ENCODE measurements at regions not wholly inside any gene's neighbourhood (a gene's known extent, or its start where the extent isn't known, plus 50 kb on each side); places are given as distances from the start of the nearest gene placed in this dataset.

DNA sequence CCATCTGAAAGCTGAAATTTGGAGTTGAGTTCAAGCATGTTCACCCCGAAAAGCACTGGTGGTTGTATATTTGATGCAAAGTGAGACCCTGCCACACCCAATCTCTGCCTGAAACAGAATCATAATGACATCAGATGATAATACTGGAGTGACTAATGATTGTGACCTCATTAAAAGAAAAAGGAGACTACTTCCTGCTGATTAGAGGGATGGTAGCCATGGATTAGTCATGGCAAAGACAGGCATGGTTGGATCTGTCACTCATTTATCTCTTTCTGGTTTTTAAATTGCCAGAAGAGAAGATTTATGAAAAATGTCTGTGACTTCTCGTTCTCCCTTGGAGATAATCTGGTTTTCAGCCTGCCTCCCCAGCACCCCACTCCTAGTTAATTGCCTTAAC is 101.2 kb downstream of the BAMBI start:
- intact Hi-C loops (cut with DNase I) = no loop called here

DNA sequence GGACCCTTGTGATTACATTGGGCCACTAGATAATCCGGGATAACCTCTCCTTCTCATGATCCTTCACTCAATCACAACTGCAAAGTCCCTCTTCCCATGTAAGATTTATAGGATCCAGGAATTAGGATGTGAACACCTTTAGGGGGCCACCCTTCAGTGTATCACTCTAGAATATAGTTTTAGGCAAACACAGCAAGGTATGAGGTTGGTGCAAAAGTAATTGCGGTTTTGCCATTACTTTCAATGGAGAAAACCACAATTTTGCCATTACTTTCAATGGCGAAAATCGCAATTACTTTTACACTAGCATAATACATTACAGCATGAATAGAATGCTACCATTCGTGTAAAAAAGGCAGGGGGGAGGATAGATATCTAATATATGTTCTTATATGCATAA is 104.0 kb downstream of the BAMBI start:
- intact Hi-C loops (cut with DNase I) = no loop called here
- DNase-seq (ENCODE audit: low spot score) = no peak

More for the DNA sequence above, 101.2 kb downstream of the BAMBI start:
- no peak for DNase-seq (ENCODE audit: low spot score)

DNA sequence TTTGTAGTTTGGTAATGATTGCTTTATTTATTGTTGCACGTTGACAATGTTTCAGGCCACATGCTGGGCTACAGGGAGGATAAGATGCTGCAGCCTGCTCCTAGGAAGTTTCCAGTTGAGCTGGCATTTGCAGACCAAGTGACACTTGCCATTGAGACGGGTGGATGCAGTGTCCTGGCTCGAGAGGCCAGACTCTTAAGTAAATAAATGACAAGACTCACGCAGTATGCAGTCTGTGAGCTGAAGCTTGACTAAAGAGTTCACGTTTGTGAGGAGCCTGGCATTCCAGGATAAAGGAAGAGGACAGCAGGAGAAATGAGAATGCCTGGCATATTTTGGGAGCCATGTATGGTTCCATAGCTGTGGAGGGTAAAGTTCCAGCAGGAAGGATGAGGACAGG is 105.8 kb downstream of the BAMBI start:
- intact Hi-C loops (cut with DNase I) = no loop called here

GRCh38 chr10:28785018-28785417 is 107.7 kb downstream of the BAMBI start:
- no peak for DNase-seq (ENCODE audit: low spot score)
- intact Hi-C loops (cut with DNase I) = no loop called here

More for the DNA sequence above, 105.8 kb downstream of the BAMBI start:
- no peak for DNase-seq (ENCODE audit: low spot score)

DNA sequence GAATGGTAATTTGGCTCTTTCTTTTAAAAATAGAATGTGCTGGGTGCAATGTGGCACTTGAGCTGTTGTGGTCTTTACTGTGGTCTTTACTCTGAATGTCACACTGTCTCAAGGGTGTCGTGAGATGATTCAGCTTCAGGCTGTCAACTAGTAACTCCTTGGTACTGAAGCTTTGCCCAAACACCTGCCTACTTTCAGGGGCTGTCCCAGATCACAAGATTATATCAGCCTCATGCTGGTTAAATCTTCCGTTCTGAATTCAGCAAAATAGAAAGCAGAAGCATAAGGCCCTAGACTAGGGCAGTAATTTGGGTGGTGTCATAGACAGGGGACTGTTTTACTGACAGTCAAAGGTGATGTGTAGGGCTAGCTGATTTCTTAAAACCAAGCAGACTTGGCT is 110.9 kb downstream of the BAMBI start:
- intact Hi-C loops (cut with DNase I) = no loop called here
- no peak for DNase-seq (ENCODE audit: low spot score)

GRCh38 chr10:28788762-28789161 is 111.4 kb downstream of the BAMBI start:
- no peak for DNase-seq (ENCODE audit: low spot score)
- intact Hi-C loops (cut with DNase I) = no loop called here

DNA sequence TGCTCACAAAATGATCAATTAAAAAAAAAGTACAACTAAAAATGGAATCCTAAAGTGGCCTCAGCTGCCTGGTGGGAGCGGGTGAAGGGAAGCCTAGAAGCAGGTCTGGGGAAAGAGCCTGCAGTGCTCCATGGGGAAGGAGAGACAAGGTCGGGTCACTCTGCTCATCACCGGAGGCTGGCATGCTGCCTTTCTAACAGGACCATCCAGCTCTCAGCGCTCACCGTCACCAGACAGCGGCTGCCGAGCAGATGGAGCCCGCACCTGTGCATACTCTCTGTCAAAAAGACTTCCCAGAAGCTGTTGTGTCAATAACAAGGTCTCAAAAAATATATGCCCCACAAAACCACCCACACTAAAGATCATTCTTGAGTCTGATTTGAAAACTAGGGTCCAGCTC is 112.8 kb downstream of the BAMBI start:
- no peak for DNase-seq (ENCODE audit: low spot score)
- intact Hi-C loops (cut with DNase I) = no loop called here

GRCh38 chr10:28793482-28793881 is 116.2 kb downstream of the BAMBI start:
- intact Hi-C loops (cut with DNase I) = no loop called here
- no peak for DNase-seq (ENCODE audit: low spot score)

DNA sequence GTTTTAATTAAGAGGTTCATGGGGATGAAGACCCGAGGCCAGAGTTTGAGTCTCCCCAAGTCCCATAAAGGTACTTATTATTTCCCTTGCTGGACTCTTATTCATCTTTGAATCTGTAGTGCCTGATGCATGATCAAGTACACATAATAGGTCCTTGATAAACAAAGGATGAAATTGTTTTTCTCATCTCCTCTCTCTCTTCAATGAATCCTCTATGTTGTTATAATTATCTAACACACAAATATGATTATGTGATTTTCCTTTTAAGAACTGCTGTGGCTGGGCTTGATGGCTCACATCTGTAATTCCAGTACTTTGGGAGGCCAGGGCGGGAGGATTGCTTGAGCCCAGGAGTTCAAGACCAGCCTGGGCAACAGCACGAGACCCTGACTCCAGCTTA is 117.7 kb downstream of the BAMBI start:
- no peak for DNase-seq (ENCODE audit: low spot score)
- intact Hi-C loops (cut with DNase I) = loop anchor here (5.0 kb wide), 2 partner anchors 42 to 118 kb away; partner anchors contain the start of gene BAMBI

DNA sequence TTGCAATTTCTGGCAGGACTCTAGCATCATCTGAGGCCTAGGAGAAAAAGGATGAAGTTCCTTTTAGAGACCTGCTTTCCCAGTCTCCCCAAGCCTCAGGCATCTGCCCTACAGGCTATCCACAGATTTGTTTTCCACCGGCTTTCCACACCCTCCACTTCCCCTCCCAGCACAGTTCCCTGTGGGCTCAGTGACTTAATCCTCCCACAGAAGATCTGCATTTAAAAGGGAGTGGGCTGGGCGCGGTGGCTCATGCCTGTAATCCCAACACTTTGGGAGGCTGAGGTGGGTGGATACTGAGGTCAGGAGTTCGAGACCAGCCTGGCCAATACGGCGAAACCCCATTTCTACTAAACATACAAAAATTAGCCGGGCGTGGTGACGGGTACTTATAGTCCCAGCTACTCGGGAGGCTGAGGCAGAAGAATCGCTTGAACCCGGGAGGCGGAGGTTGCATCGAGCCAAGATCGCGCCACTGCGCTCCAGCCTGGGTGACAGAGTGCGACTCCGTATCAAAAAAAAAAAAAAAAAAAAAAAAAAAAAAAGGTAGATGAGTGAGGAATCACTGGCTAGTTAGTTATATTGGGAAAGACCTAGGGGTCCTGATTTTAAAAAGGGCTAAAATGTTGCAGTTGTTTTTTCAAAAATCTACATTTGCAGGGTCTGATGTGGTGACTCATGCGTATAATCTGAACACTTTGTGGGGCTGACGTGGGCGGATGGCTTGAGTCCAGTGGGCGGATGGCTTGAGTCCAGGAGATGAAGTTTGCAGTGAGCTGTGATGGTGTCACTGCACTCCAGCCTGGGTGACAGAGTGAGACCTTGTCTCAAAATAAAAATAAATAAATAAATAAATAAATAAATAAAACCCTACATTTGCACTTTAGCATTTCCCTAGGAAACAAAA is 119.5 kb downstream of the BAMBI start:
- intact Hi-C loops (cut with DNase I) = loop anchor here (5.0 kb wide), 2 partner anchors 40 to 120 kb away; partner anchors contain the start of gene BAMBI
- peak; percentile 84 for DNase-seq (ENCODE audit: low spot score)

GRCh38 chr10:28797904-28798371 is 120.6 kb downstream of the BAMBI start:
- intact Hi-C loops (cut with DNase I) = loop anchor here (5.0 kb wide), 2 partner anchors 39 to 121 kb away; partner anchors contain the start of gene BAMBI
- no peak for DNase-seq (ENCODE audit: low spot score)

- intact Hi-C loops (cut with DNase I) = loop anchor here (5.0 kb wide), 2 partner anchors 39 to 121 kb away; partner anchors contain the start of gene BAMBI
- no peak for DNase-seq (ENCODE audit: low spot score)
Observed at GRCh38 chr10:28798428-28798955, 121.2 kb downstream of the BAMBI start.

GRCh38 chr10:28798964-28799363 is 121.6 kb downstream of the BAMBI start:
- intact Hi-C loops (cut with DNase I) = loop anchor here (5.0 kb wide), 2 partner anchors 38 to 122 kb away; partner anchors contain the start of gene BAMBI
- no peak for DNase-seq (ENCODE audit: low spot score)

DNA sequence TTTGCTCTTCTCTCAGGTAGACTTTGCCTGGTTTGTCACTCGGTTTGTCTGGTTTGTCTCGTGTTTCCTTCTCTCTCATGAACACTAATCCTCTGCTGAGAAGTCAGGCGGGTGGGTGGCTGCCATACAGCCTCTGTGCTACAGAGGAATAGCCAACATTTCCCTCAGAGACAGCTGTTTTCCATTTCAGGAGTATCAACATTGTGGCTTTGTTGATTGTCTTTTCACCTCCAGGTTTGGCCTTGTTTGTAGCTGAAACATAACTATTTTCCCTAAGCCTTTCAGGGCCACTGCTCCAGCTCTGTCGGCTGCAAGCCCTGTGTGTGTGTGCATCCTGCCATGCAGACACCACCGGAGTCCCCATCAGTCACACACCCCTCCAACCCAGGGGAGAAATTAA is 122.8 kb downstream of the BAMBI start:
- DNase-seq (ENCODE audit: low spot score) = no peak
- intact Hi-C loops (cut with DNase I) = loop anchor here (10.0 kb wide), 2 partner anchors 185 to 1255 kb away; partner anchors contain the start of gene JCAD

- intact Hi-C loops (cut with DNase I) = loop anchor here (10.0 kb wide), 2 partner anchors 184 to 1254 kb away; partner anchors contain the start of gene JCAD
- no peak for DNase-seq (ENCODE audit: low spot score)
Observed at GRCh38 chr10:28801247-28801646, 123.9 kb downstream of the BAMBI start.

GRCh38 chr10:28801869-28802268 is 124.5 kb downstream of the BAMBI start:
- DNase-seq (ENCODE audit: low spot score) = no peak
- intact Hi-C loops (cut with DNase I) = loop anchor here (10.0 kb wide), 2 partner anchors 183 to 1253 kb away; partner anchors contain the start of gene JCAD

GRCh38 chr10:28805390-28805789 is 128.1 kb downstream of the BAMBI start:
- intact Hi-C loops (cut with DNase I) = loop anchor here (5.0 to 10.0 kb wide), 3 partner anchors 92 to 1249 kb away; partner anchors contain the start of gene JCAD

GRCh38 chr10:28806488-28806941 is 129.2 kb downstream of the BAMBI start:
- intact Hi-C loops (cut with DNase I) = loop anchor here (5.0 to 10.0 kb wide), 3 partner anchors 91 to 1248 kb away; partner anchors contain the start of gene JCAD
- no peak for DNase-seq (ENCODE audit: low spot score)

More at GRCh38 chr10:28805390-28805789, 128.1 kb downstream of the BAMBI start:
- no peak for DNase-seq (ENCODE audit: low spot score)

- DNase-seq (ENCODE audit: low spot score) = no peak
- intact Hi-C loops (cut with DNase I) = loop anchor here (5.0 to 10.0 kb wide), 3 partner anchors 90 to 1248 kb away; partner anchors contain the start of gene JCAD
Observed at GRCh38 chr10:28806951-28807759, 129.8 kb downstream of the BAMBI start.
